CD4-positive, alpha-beta T cell (primary cell): ENCODE measurements at regions not wholly inside any gene's neighbourhood (a gene's known extent, or its start where the extent isn't known, plus 50 kb on each side); places are given as distances from the start of the nearest gene placed in this dataset.

ENCODE experiments used
- ATAC-seq: fragments of 200-7000 bp; cut with Tn5 transposase; one replicate; pipeline ENCODE4 v1.10.0; 2022; ENCODE audit warnings: mild to moderate bottlenecking; ENCODE audit not compliant: poor library complexity
- CTCF ChIA-PET: fragments of 350-600 bp; sonication (Branson Sonifier 250); formaldehyde crosslinking; loops from one replicate; lab custom pipeline; 2021; ENCODE audit warnings: antibody characterized with exemption, inconsistent platforms; lab: Charles Lee
- POLR2A ChIA-PET: fragments of 350-600 bp; sonication (Branson Sonifier 250); formaldehyde crosslinking; loops from one replicate; lab custom pipeline; 2021; ENCODE audit warnings: antibody characterized with exemption, inconsistent platforms; lab: Charles Lee
- DNase-seq, 14 experiments: peaks; one replicate each; pipeline ENCODE4 v3.0.0-alpha.2; 2013 to 2020; ENCODE audit warnings: mixed read lengths in 2 of 14
- H3K27ac ChIP-seq, 2 donors: one replicate each; pipeline versions ENCODE4 v1.5.1 to v1.7.0; 2013; ENCODE audit warnings: low read length in 2 of 2, low read depth in 1 of 2, mild to moderate bottlenecking in 1 of 2
- H3K27me3 ChIP-seq, 2 experiments: 1 replicate in 1 of 2; 2 replicates in 1 of 2; pipeline versions ENCODE4 v1.6.1 to v1.7.0; 2013; ENCODE audit warnings: low read length in 2 of 2, control low read depth in 1 of 2, mild to moderate bottlenecking in 1 of 2, moderate library complexity in 1 of 2; ENCODE audit not compliant: insufficient read depth in 2 of 2, control insufficient read depth in 1 of 2
- H3K36me3 ChIP-seq: one replicate; pipeline ENCODE4 v1.6.1; 2013; ENCODE audit warnings: low read length, control low read depth; ENCODE audit not compliant: insufficient read depth
- H3K4me1 ChIP-seq: one replicate; pipeline ENCODE4 v1.6.1; 2013; ENCODE audit warnings: low read length, control low read depth; ENCODE audit not compliant: insufficient read depth
- H3K4me3 ChIP-seq: one replicate; pipeline ENCODE4 v1.5.1; 2013; ENCODE audit warnings: mild to moderate bottlenecking, low read length, moderate library complexity
- H3K9me3 ChIP-seq, 2 experiments: 1 replicate in 1 of 2; 2 replicates in 1 of 2; pipeline versions ENCODE4 v1.6.1 to v1.7.0; 2013; ENCODE audit warnings: low read length in 2 of 2, mild to moderate bottlenecking in 2 of 2, control low read depth in 1 of 2, moderate library complexity in 1 of 2; ENCODE audit not compliant: control insufficient read depth in 1 of 2, insufficient read depth in 1 of 2
- H3K27ac Mint-ChIP-seq: one replicate; pipeline ENCODE4 v1.8.0; 2020; ENCODE audit warnings: mixed read lengths
- H3K27me3 Mint-ChIP-seq: one replicate; pipeline ENCODE4 v1.8.0; 2021; ENCODE audit warnings: mixed read lengths
- H3K36me3 Mint-ChIP-seq: one replicate; pipeline ENCODE4 v1.8.0; 2021; ENCODE audit warnings: low read depth, mixed read lengths
- H3K4me1 Mint-ChIP-seq: one replicate; pipeline ENCODE4 v1.8.0; 2021; ENCODE audit warnings: low read depth, mixed read lengths
- H3K4me3 Mint-ChIP-seq: one replicate; pipeline ENCODE4 v1.8.0; 2020; ENCODE audit warnings: mild to moderate bottlenecking, mixed read lengths
- H3K9me3 Mint-ChIP-seq: one replicate; pipeline ENCODE4 v1.8.0; 2020; ENCODE audit warnings: mixed read lengths
- intact Hi-C, 2 experiments: fragments of 100-400 bp; cut with DNase I in 1 of 2; cut with micrococcal nuclease in 1 of 2; formaldehyde crosslinking; loops; one replicate each; pipeline versions ENCODE4 v1.15.1 to v1.9.0; 2023 to 2025; cut with DNase I, micrococcal nuclease
- TF ChIP-seq, protein P1 (sequence below): fragments of 200-600 bp; IDR thresholded peaks from one replicate; pipeline ENCODE4 v1.8.0; 2022; ENCODE audit warnings: antibody characterized with exemption, mild to moderate bottlenecking

DNA sequence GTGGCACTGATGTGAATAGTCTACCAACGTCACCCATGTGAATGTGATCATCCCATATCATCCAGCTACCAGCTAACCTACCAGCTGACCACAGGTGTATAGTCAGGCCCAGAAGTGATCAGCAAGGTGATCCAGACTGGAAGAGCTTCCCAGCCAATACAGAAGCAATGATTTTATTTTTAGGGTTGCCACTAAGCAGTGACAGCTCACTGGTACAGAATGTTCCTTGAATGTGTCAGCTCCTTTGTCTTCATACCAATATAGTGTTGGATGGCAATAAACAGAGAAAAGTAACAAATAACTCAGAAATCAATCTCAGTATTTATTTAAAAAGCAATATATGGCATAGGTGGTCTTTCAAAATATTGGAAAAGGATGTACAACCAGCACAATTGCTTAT is 361.8 kb upstream of the CPEB2 start:
- Mint-ChIP-seq H3K4me1 (no peaks in the 10 kb centered on the region), H3K9me3 (no peaks in the 10 kb centered on the region), H3K27ac (no peak overlapping the region), H3K27me3 (peaks cover 7% of the 10 kb centered on the region), H3K36me3 (no peaks in the 10 kb centered on the region), H3K4me3 (no peak overlapping the region)
- CTCF ChIA-PET = no interaction called here
- ATAC-seq (no peak), DNase-seq (no peak)
- no peaks in the 10 kb centered on the region for H3K4me1 ChIP-seq
- no peak overlapping the region for H3K4me3 ChIP-seq
- H3K36me3 ChIP-seq = no peaks in the 10 kb centered on the region
- no peak overlapping the region for H3K27ac ChIP-seq
- H3K27me3 ChIP-seq = peaks cover 0 to 3% of the 10 kb centered on the region in 2 experiments
- intact Hi-C loops = no loop called here
- TF ChIP-seq, protein P1, sequence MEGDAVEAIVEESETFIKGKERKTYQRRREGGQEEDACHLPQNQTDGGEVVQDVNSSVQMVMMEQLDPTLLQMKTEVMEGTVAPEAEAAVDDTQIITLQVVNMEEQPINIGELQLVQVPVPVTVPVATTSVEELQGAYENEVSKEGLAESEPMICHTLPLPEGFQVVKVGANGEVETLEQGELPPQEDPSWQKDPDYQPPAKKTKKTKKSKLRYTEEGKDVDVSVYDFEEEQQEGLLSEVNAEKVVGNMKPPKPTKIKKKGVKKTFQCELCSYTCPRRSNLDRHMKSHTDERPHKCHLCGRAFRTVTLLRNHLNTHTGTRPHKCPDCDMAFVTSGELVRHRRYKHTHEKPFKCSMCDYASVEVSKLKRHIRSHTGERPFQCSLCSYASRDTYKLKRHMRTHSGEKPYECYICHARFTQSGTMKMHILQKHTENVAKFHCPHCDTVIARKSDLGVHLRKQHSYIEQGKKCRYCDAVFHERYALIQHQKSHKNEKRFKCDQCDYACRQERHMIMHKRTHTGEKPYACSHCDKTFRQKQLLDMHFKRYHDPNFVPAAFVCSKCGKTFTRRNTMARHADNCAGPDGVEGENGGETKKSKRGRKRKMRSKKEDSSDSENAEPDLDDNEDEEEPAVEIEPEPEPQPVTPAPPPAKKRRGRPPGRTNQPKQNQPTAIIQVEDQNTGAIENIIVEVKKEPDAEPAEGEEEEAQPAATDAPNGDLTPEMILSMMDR = no peak
- H3K9me3 ChIP-seq = no peaks in the 10 kb centered on the region
- POLR2A ChIA-PET = no interaction called here

DNA sequence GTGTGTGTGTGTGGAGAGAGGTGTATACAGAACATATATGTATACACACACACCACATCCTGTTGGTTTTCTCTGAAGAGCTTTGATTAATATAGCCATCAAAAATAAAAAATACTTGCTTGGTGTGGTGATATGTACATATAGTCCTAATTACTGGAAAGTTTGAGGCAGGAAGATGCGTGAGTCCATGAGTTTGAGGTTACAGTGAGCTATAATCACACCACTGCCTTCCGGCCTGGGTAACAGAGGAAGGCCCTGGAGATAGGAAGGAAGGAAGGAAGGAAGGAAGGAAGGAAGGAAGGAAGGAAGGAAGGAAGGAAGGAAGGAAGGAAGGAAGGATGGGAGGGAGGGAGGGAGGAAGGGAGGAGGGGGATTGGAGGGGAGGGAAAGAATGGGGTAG is 360.4 kb upstream of the CPEB2 start:
- Mint-ChIP-seq H3K36me3 (no peaks in the 10 kb centered on the region), H3K4me1 (no peaks in the 10 kb centered on the region), H3K9me3 (no peaks in the 10 kb centered on the region), H3K27ac (no peak overlapping the region), H3K4me3 (no peak overlapping the region), H3K27me3 (peaks cover 7% of the 10 kb centered on the region)
- H3K4me1 ChIP-seq = no peaks in the 10 kb centered on the region
- TF ChIP-seq, protein P1 = no peak
- H3K27ac ChIP-seq = no peak overlapping the region
- CTCF ChIA-PET = no interaction called here
- no peaks in the 10 kb centered on the region for H3K9me3 ChIP-seq
- no peak overlapping the region for H3K4me3 ChIP-seq
- DNase-seq (no peak), ATAC-seq (no peak)
- peaks cover 0 to 3% of the 10 kb centered on the region in 2 experiments for H3K27me3 ChIP-seq
- POLR2A ChIA-PET = no interaction called here
- intact Hi-C loops = no loop called here
- no peaks in the 10 kb centered on the region for H3K36me3 ChIP-seq

DNA sequence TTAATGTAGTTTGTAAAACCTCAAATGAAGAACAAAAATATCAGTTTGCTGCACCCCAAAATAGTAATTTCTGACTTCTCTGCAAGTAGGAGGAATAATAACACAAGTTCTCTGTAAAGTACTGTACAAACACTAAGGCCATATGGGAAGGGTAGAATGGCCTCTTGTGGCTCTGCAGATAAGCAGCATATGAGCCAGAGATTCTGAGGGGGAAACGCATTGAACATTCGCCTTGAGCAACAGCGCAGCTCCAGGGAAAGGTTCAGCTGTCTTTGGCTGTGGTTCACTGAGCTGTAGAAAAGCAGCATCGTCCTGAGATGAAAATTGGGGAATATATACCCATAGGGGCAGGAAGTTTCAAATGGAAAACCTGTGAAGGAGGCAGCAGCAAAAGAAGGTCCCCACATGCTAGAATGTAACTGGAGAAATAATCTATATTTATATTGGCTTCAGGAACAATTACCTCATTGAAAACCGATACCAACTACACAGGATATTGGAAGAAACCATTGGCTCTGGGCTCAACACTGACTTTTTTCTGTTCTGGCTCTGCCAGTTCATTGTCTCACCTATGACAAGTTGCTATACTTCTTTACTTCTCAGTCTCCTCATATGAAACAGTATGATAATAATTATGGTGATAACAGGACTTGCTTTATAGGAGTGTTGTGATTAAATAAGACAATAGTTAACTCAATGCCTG is 357.6 kb upstream of the CPEB2 start:
- ChIA-PET POLR2A (no interaction called here), CTCF (no interaction called here)
- no peaks in the 10 kb centered on the region for H3K27me3 ChIP-seq
- H3K27me3 Mint-ChIP-seq = no peaks in the 10 kb centered on the region
- DNase-seq (no peak), ATAC-seq (no peak)
- H3K4me3 ChIP-seq = no peak overlapping the region
- TF ChIP-seq, protein P1 = no peak
- H3K9me3 Mint-ChIP-seq = no peaks in the 10 kb centered on the region
- no peak overlapping the region for H3K27ac ChIP-seq
- no peaks in the 10 kb centered on the region for H3K36me3 Mint-ChIP-seq
- no peaks in the 10 kb centered on the region for H3K4me1 Mint-ChIP-seq
- intact Hi-C loops = no loop called here
- no peaks in the 10 kb centered on the region for H3K36me3 ChIP-seq
- H3K4me1 ChIP-seq = no peaks in the 10 kb centered on the region
- H3K27ac Mint-ChIP-seq = no peak overlapping the region
- H3K4me3 Mint-ChIP-seq = no peak overlapping the region
- no peaks in the 10 kb centered on the region for H3K9me3 ChIP-seq
